NCI-H69 (cell line): ENCODE measurements at regions not wholly inside any gene's neighbourhood (a gene's known extent, or its start where the extent isn't known, plus 50 kb on each side); places are given as distances from the start of the nearest gene placed in this dataset.
"Not testable (repeated sequence)": the region's sequence is repeated elsewhere in the genome, so short reads cannot be mapped to it uniquely, and the experiment has no call there.

Source experiments
- DNase-seq: peaks from one replicate; lab custom pipeline; 2025; lab: John Stamatoyannopoulos, UW

DNA sequence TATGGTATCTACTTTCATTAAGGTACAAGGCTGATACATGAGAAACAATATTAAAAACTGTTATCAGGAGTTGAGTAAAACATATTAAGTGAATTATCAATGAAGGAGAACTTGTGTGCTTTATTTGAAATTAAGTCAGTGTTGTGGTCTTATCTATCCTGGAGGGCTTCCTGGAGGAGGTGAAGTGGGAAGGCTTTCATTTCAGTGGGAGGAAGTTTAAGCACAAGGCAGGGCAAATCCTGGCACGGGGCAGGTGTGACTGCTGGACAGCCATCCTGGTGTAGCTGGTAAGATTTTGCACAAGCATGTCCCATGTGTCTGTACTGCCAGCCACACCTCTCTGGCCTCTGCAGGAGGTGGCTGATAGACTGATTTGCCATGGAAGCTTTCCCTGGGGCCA is 159.7 kb upstream of the SKOR2 start:
- no peak for DNase-seq

DNA sequence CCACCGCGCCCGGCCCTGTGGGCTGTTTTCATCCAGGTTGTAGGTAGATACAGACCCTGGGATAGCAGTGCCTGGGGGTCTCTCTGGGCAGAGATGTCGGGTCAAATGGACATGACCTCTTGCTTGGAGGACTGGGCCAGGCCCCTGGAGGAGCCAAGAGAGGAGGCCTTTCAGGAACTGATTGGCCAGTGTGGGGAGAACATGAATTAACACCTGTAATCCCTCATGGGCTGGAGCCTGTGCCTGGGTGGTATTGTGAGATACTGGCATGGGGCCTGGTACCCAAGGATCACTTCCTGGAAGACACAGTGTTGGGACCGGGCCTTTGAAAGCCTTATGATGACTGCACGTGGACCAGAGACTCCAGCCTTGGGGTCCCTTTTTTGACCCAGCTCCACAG is 158.7 kb upstream of the SKOR2 start:
- DNase-seq = no peak

DNA sequence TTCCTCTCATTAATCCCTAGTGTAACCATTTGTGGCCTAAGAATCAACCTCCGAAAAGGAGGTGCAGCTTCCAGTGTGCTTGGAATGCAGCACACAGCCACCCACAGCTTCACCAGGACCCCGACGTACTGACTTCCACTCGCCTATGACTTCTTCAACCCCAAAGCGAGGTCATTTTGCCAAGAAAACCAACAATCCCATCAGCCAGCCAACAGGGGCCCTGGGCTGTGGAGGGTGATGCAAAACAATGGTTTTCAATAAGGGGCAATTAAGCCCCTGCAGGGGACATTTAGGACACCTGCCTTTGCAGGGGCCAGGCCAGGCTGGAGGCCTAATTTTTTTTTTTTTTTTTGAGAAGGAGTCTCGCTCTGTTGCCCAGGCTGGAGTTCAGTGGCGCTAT is 158.1 kb upstream of the SKOR2 start:
- peak; percentile 56 for DNase-seq

DNA sequence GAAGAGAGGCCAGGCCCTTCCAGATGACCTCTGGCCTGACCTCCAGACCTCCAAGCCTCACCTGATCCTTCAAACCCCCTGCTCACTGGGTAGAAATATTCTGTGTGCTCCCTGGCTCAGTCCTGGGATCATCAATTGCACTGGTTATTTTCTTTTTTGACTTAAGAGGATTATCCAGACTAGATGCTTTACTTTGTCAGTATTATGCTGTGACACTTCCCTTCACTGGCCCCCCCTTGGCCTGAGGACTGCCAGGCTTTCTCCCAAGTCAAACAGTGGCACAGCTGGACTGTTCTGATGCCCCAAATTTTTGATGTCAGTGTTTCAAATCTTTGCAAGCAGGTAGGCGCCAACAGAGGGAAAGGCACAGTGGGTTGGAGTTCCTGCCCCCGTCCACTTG is 156.3 kb upstream of the SKOR2 start:
- DNase-seq = no peak

DNA sequence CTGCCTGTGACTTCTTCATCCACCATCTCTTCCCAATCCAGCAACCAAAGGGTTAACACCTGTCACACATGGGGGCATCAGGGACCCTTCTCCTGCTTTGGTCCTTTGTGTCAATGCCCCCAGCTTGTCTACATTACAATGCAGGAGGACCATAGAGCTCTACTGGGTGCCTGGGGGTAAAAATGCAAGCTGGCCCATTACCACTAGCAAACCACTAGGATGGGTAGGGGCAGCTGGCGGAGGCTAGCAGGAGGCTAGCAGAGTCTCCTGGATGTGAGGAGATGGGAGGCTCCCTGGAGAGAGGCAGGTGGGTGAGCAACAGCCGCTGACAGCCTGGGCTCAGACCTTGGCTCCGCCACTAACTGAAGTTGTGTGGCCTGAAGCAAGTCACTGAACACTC is 153.4 kb upstream of the SKOR2 start:
- peak; percentile 85 for DNase-seq

DNA sequence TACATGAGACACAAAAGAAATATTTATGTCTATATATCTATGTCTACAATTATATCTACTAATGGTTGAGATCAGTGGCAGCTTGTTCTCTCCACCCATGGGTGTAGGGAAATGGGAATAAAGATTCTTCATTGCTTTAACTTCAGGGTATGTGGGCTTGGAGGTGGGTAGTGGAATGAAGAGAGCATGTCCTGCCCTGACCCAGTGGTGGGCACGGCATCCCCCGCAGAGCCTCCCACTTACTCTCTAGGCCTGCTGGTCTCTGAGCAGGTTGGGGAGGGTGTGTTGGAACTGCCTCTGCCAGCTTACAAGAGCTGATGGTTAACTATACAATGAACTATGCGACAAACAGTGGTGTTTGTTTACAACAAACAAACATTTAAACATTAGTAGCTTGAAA is 152.5 kb upstream of the SKOR2 start:
- peak; percentile 58 for DNase-seq

DNA sequence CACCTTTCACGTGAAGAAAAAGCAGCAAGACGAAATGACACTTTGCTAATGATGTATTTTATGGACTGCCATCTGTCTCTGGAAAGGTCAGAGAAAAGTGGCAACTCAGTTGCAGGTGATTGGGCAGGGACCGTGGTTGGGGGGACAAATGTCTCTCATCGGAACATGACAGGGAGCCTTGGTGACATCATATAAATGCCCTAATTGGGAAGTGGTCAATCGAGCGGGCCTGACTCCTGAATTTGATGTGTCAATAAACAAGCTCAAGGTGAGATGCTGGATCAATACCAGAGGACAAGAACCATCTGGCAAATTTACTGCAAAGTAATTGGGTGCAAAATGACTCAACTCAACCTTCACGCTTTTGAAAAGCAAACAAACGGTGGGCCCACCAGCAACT is 151.9 kb upstream of the SKOR2 start:
- peak; percentile 93 for DNase-seq

DNA sequence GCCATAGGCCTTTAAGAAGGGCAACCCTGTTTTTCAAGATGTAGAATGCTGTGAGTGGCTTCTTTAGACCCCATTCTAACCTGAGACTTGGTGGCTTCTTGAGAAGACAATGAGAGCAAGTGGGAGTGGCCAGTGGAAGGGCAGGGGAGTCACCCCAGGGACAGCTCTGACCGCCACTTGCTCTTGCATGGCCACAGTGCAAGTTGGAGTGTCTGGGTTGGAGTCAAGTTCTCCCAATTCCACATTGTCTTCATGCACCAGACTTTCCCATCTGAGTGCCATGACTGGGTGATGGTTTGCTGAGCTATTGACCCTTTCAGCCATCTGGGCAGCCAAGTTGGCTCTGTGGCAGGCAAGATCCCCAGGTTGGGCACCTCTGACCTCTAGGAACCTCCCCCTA is 148.0 kb upstream of the SKOR2 start:
- no peak for DNase-seq

DNA sequence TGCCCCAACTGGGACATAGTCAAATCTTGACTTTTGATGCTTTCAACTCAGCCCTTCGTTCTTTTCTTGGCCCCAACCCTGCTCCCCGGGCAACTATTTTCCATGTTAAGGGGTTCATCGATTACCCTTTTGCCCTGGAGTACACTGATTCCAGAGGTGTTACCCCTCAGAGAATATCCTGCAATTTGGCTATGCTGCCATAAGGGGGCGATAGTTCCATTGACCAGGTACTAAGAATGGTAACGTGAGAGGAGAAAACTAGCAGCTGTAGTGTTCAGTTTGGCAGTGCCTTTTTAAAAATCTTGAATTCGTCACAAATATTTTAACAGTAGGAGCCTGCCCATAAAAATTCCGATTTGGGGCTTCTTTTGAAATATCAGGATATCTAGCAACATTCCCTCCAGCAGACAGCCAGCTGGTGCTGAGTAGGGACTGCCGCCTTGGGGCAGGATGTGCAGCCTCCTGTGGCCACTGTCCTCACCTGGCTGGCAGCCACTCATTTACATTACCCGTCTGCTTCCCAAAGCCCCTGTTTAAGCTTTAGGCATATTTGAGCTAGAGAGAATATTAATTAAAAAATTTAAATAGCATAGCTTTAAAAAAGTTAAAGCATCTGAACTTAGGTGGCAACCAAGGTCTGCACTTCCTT is 146.3 kb upstream of the SKOR2 start:
- DNase-seq = no peak

DNA sequence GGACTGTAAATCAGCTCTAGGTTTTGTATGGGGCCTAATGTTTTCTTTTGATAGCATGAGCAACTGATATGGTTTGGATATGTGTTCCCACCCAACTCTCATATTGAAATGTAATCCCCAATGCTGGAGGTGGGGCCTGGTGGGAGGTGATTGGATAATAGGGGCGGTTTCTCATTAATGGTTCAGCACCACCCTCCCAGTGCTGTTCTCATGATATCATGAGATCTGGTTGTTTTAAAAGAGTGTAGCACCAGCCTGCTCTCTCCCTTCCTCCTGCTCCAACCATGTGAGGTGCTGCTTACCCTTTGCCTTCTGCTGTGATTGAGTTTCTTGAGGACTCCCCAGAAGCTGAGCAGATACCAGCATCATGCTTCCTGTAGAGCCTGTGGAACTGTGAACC is 140.2 kb upstream of the SKOR2 start:
- no peak for DNase-seq

DNA sequence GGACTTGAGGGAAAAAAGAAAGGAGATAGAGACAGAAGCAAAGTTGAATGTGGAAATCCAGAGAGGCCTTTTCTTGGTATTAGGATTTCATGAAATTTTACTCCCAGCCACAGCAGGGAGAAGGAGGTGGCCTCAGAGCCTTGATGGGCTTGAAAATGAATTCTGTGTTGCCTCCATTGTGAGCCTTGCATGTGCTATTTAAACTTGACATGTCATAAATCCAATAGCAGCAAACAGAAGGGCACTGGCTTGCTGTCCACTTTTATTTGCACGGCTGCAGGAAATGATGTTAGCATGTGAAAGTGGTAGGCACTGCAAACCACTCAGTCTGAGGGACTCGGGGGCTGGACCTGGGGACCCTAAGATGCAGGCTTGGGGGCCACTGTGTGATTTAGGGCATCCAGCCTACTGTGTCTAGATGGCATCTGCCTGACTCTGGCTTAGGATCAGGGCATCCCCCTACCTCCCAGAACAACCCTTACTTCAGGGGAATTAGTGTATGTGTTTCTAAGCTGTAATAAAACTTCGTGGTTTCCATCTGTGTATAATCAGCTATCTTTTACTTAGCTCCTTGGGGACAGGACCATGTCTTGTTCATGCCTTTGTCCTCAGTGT is 139.1 kb upstream of the SKOR2 start:
- peak; percentile 85 for DNase-seq

DNA sequence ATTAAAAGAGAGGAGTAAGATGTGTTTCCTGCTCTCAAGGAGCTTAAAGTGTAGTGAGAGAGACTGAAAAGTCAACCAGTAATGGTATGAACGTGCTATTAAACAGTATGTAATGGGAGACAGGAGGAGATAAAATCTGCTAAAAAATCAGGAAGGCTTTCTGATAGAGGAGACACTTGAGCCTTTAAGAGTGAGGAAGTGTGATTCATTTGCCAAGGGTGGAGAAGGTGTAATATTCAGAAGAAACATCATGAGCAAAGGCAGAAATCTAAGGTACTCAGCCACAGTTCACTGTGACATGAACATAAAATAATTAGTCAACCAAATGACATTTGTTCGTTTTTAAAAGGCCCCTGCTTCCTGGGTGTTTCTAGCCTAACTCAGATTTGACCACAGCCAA is 137.8 kb upstream of the SKOR2 start:
- peak; percentile 60 for DNase-seq

DNA sequence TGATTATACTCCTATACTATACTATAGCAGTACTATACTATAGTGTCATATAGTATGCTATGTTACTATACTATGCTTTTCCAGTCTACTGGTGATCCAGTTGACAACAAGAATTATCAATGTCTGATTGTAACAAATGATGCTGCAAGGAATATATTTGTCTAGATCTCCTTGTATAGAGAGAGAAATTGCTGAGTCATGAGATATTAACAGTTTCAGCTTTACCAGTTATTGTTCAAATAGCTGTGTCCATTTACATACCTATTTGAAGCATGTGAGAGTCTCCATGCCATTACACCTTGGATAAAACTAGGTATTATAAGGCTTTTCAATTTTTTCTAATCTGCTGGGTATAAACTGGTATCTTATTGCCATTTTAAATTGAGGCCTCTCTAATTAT is 136.4 kb upstream of the SKOR2 start:
- DNase-seq = no peak

DNA sequence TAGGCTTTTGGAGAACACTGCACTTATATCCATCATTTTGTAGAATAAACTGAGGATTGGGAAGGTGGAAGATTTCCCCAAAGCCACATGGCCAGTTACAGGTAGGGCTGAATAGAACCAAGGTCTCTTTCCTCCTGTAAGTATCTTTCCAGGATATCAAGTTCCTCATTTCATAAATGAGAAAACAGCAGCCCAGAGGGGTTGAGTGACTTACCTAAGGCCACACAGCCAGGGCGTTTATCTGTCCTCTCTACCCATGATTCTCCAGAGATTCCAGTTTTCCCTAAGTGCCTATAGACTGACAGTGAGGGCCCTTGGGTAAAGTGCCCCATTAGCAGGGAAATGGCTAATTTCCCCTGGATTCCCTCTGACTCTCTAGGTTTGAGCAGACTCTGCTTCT is 132.3 kb upstream of the SKOR2 start:
- DNase-seq = no peak

DNA sequence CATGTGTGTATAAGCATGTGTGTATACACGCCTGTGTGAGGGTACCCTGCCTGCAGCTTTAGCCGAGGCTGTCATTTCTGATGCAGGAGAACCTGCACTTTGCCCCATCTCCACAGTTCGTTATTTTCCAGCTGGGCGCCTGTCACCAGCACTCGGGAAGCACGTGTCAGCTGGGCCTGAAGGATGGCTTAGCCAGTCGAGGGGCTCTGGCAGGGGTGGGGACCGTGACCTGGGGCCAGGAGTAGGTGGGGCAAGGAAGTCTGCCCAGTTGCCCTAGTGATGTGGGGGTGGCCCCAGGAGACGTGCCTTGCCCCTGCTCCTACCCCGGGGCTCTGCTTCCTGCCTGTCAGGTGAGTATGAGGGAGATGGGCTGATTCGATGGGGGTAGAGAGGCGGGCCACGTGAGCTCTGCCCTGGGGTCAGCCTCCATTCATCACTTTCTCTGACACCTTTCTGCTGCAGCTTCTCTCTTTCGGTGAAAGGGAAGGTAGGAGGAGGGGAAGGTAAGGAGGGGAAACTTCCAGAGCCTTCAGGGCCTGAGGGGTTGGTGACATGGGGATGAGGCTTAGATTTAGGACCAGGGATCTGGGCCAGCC is 130.6 kb upstream of the SKOR2 start:
- DNase-seq = peak; percentile 38

DNA sequence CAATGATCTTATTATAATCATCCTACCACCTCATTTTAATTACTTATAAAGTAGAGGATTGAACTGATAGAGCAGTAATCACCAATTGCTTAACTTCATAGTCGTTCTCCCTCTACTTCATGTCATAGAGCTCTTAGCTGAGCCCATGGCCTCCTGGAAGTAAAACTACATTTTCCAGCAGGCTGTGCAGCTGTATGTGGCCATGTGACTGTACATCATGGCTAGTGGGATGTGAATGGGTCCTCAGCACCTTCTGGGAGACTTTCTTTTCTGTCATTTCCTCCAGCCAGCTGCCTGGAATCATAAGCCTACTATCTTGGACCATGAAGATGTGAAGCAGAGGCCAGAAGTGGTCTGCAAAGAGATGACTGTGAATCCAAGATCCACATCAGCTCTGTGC is 128.7 kb upstream of the SKOR2 start:
- no peak for DNase-seq

DNA sequence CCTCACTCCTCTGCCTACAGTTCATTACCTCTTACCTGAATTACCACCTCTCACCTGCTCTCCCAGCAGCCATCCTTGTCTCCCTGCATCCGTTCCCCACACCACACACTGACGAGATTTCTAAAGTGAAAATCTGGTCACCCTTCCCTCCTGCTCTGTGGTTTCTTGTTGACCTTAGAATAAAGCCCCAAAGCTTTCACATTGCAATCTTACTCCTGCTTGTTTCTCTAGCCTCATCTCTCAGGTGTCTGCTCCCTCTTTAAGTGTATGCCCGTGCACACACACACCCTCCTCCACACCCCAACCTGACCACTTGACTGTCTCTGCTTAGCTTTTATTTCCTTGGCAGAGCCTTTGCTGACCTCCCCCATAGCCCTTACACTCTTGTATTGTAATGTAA is 122.0 kb upstream of the SKOR2 start:
- DNase-seq = no peak

DNA sequence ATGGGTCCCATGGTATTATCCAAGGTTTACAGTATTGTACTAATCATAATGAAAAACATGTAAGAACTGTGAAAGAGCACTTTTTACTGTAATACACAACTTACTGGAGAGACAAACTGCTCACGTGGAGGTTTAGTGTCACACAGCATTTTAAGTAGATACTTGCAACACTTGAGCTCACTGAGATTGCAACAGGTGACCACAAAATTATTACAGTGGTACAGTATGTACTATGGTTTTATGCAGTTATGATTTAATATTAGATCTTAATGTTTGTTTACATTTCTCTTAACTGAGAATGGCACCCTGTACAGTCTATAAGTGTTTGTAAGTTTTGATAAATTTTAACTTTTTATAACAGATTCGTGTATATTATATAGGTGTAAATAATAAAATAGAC is 118.6 kb upstream of the SKOR2 start:
- no peak for DNase-seq

DNA sequence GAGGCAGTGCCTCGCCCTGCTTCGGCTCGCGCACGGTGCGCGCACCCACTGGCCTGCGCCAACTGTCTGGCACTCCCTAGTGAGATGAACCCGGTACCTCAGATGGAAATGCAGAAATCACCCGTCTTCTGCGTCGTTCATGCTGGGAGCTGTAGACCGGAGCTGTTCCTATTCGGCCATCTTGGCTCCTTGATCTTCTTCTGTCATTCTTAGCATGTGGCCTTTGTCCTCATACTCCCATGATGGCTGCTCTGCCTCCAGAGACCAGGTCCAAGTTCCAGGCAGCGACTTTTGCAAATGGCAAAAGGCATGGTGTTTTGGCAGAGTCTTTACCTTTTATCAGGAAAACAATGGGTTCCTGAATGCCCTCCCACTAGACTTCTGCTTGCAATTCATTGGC is 102.6 kb upstream of the SKOR2 start:
- not testable (repeated sequence) for DNase-seq

DNA sequence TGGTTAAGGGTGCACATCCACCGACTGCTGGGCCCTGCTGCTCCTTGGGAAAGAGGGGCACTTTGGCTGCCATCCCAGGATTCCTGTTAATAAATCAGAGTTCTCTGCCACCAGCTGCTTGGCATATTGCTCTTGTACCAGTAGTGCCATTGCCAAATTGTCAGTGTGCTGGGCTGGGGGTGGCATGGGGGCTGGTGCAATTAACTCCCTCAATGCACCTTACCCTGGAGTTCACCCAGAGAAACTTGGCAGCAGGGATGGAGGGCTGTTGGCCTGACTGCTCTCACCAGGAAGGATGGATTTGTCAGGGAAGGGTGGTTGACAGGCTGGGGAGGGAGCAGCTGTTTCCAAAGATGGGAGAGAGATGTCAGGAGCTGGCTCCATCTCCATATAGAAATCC is 94.6 kb upstream of the SKOR2 start:
- peak; percentile 83 for DNase-seq

DNA sequence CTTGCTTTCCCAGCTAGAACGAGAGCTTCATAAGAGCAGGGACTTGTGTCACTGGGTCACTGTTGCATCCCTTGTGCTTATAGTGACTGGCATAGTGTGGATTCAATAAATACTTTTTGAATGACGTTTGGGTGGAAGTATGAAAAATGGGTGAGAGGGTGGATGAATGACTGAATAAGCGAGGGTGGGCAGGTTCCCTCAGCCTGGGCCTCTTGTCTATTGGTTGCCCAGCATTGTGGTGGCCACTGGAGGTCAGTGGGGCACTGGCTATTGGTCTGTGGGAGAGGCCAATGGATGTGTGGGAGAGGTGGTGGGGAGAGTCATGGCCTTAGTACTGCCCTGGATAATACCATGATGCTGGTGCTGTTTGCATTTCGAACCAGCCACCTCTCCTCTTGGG is 93.8 kb upstream of the SKOR2 start:
- no peak for DNase-seq

DNA sequence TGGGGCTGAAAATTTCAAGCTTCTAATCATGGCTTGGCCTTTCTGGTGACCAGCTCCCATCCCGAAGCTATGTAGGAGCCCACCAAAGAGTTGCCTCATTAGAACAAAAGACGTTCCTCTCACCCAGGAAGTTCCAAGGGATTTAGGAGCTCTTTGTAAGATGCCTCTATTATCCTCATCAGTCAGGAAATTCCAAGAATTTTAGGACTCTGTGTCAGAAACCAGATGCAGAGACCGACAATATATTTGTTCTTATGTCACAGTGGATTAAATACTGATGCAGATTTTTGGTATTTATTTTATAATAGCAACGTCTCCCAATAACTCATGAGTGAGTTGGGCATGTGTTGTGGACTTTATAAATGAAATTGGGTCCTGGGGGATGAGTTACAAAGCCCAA is 91.8 kb upstream of the SKOR2 start:
- no peak for DNase-seq

DNA sequence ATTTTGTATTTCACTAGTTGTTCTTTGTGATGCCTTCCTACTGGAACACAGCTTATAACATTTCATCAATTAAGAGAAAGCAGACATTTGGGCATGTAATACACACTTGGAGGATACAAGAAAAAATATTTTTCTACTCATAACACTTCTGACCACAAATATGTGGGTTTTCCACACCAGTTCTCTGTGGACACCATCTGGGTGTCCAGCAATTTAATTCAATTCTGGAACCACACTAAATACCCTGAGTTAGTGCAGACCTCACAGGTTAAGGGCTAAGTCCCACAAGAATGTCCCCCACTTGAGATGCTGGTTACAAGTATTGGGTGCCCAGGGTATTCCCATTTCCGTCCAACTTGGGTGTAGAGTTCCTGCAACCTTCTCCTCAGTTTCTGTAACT is 91.1 kb upstream of the SKOR2 start:
- no peak for DNase-seq

DNA sequence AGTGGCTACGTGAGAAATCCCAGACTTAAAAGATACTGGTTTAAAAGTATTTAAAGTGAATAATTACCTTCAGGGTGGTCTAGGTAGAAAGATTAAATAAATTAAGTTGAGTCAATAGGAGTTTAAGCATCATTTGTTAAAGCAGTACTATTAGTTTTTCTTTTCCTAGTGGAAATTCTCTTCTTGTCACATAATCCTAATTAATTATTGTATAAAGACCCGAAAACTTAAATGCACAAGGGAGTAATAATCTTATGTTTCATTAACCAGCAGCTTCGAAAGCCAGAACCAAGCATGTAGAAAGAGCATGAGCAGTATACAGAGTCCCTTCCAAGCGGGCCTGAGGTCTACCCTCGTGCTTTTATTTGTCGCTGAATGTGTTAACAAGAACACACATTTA is 90.2 kb upstream of the SKOR2 start:
- DNase-seq = no peak
